CD14-positive monocyte (primary cell): ENCODE measurements at regions not wholly inside any gene's neighbourhood (a gene's known extent, or its start where the extent isn't known, plus 50 kb on each side); places are given as distances from the start of the nearest gene placed in this dataset.
A peak's percentile ranks its signal among the peaks of the same experiment; 100 is the strongest.

ENCODE experiments used
- DNase-seq, 3 donors: peaks; one replicate each; pipeline ENCODE4 v3.0.0-alpha.2; 2011 to 2022
- H2AFZ ChIP-seq: 2 replicates; pipeline ENCODE4 v1.6.0; 2012; ENCODE audit warnings: mild to moderate bottlenecking, low read depth, low read length, inconsistent platforms; ENCODE audit not compliant: insufficient read depth, poor library complexity, severe bottlenecking
- H3K27ac ChIP-seq, 2 donors: 1 replicate in 1 of 2; 2 replicates in 1 of 2; pipeline ENCODE4 v1.5.1; 2012 to 2013; ENCODE audit warnings: low read length in 2 of 2, control low read depth in 1 of 2, inconsistent platforms in 1 of 2, low read depth in 1 of 2, mild to moderate bottlenecking in 1 of 2
- H3K27me3 ChIP-seq, 2 donors: one replicate each; pipeline versions ENCODE4 v1.6.0 to v1.6.1; 2011 to 2013; ENCODE audit warnings: low read length in 2 of 2; ENCODE audit not compliant: control insufficient read depth in 2 of 2, insufficient read depth in 2 of 2
- H3K36me3 ChIP-seq, 2 donors: replicated peaks in 1 of 2; 1 replicate in 1 of 2; 2 replicates in 1 of 2; pipeline versions ENCODE4 v1.5.1 to v1.6.1; 2012 to 2013; ENCODE audit warnings: low read length in 2 of 2, control low read depth in 1 of 2, inconsistent platforms in 1 of 2, mild to moderate bottlenecking in 1 of 2; ENCODE audit not compliant: insufficient read depth in 2 of 2, control insufficient read depth in 1 of 2
- H3K4me1 ChIP-seq, 2 donors: 1 replicate in 1 of 2; 2 replicates in 1 of 2; pipeline versions ENCODE4 v1.5.1 to v1.6.1; 2012 to 2013; ENCODE audit warnings: low read length in 2 of 2, control low read depth in 1 of 2, inconsistent platforms in 1 of 2, mild to moderate bottlenecking in 1 of 2, moderate library complexity in 1 of 2; ENCODE audit not compliant: insufficient read depth in 2 of 2, control insufficient read depth in 1 of 2
- H3K4me2 ChIP-seq: replicated peaks from 2 replicates; pipeline ENCODE3; 2012; ENCODE audit warnings: low read length, moderate library complexity, mild to moderate bottlenecking; ENCODE audit not compliant: poor library complexity, severe bottlenecking; ENCODE audit errors: extremely low read depth
- H3K4me3 ChIP-seq, 3 experiments: fragments of 200-600 bp in 1 of 3; sonication (generic) in 1 of 3; replicated peaks in 1 of 3; 1 replicate in 2 of 3; 2 replicates in 1 of 3; pipeline ENCODE4 v1.5.1; 2011 to 2013; ENCODE audit warnings: low read length in 3 of 3, mild to moderate bottlenecking in 3 of 3, control low read depth in 2 of 3, low read depth in 2 of 3, inconsistent platforms in 1 of 3, moderate library complexity in 1 of 3
- H3K79me2 ChIP-seq: 2 replicates; pipeline ENCODE4 v1.6.0; 2012; ENCODE audit warnings: mild to moderate bottlenecking, control low read depth, inconsistent platforms, low read length, moderate library complexity; ENCODE audit not compliant: insufficient read depth
- H3K9ac ChIP-seq: 2 replicates; pipeline ENCODE4 v1.6.0; 2017; ENCODE audit warnings: low read length, mild to moderate bottlenecking; ENCODE audit not compliant: insufficient read depth, poor library complexity, severe bottlenecking
- H3K9me3 ChIP-seq, 2 donors: replicated peaks in 1 of 2; 1 replicate in 1 of 2; 2 replicates in 1 of 2; pipeline versions ENCODE4 v1.5.1 to v1.6.1; 2012 to 2013; ENCODE audit warnings: low read length in 2 of 2, control low read depth in 1 of 2; ENCODE audit not compliant: control insufficient read depth in 1 of 2, insufficient read depth in 1 of 2
- H4K20me1 ChIP-seq: 2 replicates; pipeline ENCODE4 v1.6.0; 2012; ENCODE audit warnings: mild to moderate bottlenecking, low read length, control low read depth, moderate library complexity; ENCODE audit not compliant: insufficient read depth
- H3K27ac Mint-ChIP-seq, 7 donors: one replicate each; pipeline ENCODE4 v1.8.0; 2020; ENCODE audit warnings: mild to moderate bottlenecking in 7 of 7, mixed read lengths in 7 of 7, moderate library complexity in 6 of 7, inconsistent platforms in 2 of 7
- H3K27me3 Mint-ChIP-seq, 3 donors: one replicate each; pipeline ENCODE4 v1.8.0; 2021 to 2022; ENCODE audit warnings: low read depth in 3 of 3, mild to moderate bottlenecking in 3 of 3, mixed read lengths in 3 of 3, moderate library complexity in 3 of 3, inconsistent platforms in 1 of 3
- H3K36me3 Mint-ChIP-seq, 2 donors: one replicate each; pipeline ENCODE4 v1.8.0; 2020; ENCODE audit warnings: mixed read lengths in 2 of 2, inconsistent platforms in 1 of 2, mild to moderate bottlenecking in 1 of 2
- H3K4me1 Mint-ChIP-seq: one replicate; pipeline ENCODE4 v1.8.0; 2020; ENCODE audit warnings: mild to moderate bottlenecking, mixed read lengths
- H3K4me3 Mint-ChIP-seq, 2 donors: one replicate each; pipeline ENCODE4 v1.8.0; 2020; ENCODE audit warnings: mild to moderate bottlenecking in 2 of 2, mixed read lengths in 2 of 2, moderate library complexity in 1 of 2
- H3K9me3 Mint-ChIP-seq, 7 donors: one replicate each; pipeline ENCODE4 v1.8.0; 2020 to 2022; ENCODE audit warnings: mixed read lengths in 7 of 7, mild to moderate bottlenecking in 6 of 7, moderate library complexity in 6 of 7, inconsistent platforms in 2 of 7
- WGBS: methylation state at CpG from one replicate; pipeline ENCODE4 v1.1.5; 2013; ENCODE audit warnings: missing lambda C conversion rate; ENCODE audit not compliant: insufficient coverage; 5-methylcytosine and 5-hydroxymethylcytosine counted together
- intact Hi-C, 2 donors: fragments of 100-400 bp; cut with micrococcal nuclease; formaldehyde crosslinking; loops; one replicate each; pipeline versions ENCODE4 v1.15.0 to v1.15.1; 2023
- TF ChIP-seq, protein P1 (sequence below): fragments of 200-600 bp; IDR thresholded peaks from one replicate; pipeline ENCODE4 v1.8.0; 2022; ENCODE audit warnings: antibody characterized with exemption, mild to moderate bottlenecking

DNA sequence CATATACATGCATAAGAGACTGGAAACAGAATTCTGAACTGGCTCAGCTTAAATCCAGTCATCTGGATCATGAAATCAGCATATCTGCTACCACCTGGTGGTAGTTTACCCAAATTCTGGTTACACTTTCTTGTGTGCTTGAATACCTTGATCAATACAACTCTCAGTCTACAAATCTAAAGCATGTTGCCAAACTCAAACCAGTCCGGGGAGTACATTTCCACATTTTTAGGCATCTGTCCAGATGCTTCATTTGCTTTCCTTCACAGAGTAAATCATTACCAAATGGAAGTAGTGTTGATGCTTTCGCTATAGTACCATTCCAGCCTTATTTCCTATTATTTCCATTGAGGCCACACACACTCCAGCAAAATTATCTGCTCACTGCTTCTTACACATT, 126.4 kb downstream of the P2RY1 start:
- H3K36me3 Mint-ChIP-seq = no peaks in the 10 kb centered on the region
- DNase-seq = peak in 1 of 3 donors; percentile 5
- no peaks in the 10 kb centered on the region for H3K36me3 ChIP-seq
- no peak overlapping the region for H3K4me2 ChIP-seq
- peaks cover 0 to 2% (median 0%) of the 10 kb centered on the region in 3 donors for H3K27me3 Mint-ChIP-seq
- intact Hi-C loops = no loop called here
- no peak overlapping the region for H3K9ac ChIP-seq
- no peak overlapping the region for H3K4me3 ChIP-seq
- TF ChIP-seq, protein P1, sequence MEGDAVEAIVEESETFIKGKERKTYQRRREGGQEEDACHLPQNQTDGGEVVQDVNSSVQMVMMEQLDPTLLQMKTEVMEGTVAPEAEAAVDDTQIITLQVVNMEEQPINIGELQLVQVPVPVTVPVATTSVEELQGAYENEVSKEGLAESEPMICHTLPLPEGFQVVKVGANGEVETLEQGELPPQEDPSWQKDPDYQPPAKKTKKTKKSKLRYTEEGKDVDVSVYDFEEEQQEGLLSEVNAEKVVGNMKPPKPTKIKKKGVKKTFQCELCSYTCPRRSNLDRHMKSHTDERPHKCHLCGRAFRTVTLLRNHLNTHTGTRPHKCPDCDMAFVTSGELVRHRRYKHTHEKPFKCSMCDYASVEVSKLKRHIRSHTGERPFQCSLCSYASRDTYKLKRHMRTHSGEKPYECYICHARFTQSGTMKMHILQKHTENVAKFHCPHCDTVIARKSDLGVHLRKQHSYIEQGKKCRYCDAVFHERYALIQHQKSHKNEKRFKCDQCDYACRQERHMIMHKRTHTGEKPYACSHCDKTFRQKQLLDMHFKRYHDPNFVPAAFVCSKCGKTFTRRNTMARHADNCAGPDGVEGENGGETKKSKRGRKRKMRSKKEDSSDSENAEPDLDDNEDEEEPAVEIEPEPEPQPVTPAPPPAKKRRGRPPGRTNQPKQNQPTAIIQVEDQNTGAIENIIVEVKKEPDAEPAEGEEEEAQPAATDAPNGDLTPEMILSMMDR = no peak
- peaks cover 14% of the 10 kb centered on the region for H3K4me1 Mint-ChIP-seq
- H2AFZ ChIP-seq = no peak overlapping the region
- peaks cover 8 to 9% of the 10 kb centered on the region in 2 donors for H3K4me1 ChIP-seq
- no peak overlapping the region for H3K27ac Mint-ChIP-seq
- H3K9me3 ChIP-seq = peaks cover 0 to 4% of the 10 kb centered on the region in 2 donors
- H3K27me3 ChIP-seq = no peaks in the 10 kb centered on the region
- no CpG with 5 or more reads among the region's 2 CpGs for WGBS
- no peaks in the 10 kb centered on the region for H3K79me2 ChIP-seq
- no peak overlapping the region for H3K27ac ChIP-seq
- H3K4me3 Mint-ChIP-seq = no peak overlapping the region
- H3K9me3 Mint-ChIP-seq = peaks cover 0 to 5% (median 2%) of the 10 kb centered on the region in 7 donors
- H4K20me1 ChIP-seq = no peaks in the 10 kb centered on the region

DNA sequence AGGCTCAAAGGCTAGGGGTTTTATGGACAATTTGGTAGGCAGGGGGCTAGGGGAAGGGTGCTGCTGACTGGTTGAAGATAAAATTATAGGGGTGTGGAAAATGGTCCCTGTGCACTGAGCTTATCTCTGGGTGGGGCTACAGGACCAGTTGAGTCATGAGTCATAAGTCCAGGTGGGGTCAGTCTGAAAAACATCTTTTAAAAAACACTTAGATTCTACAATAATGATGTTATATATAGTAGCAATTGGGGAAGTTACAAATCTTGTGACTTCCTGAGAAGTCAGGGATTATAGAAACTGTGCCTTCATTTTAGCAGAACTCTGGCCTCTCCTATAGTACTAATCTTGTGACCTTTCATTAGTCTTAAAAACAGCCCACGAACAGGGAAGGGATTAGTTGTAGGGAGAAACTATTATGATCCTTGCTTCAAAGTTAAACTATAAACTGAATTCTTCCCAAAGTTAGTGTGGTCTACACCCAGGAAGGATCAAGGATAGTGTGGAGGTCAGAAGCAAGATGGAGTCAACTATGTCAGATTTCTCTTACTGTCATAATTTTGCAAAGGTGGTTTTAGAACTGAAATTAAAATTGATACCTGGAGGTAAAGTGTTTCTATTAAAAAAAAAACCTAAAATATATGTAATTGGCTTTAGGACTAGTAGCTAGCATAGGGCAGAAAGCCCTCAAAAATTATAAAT, 130.1 kb downstream of the P2RY1 start:
- Histone ChIP-seq H3K36me3 (no peaks in the 10 kb centered on the region), H2AFZ (no peak overlapping the region), H3K9ac (no peak overlapping the region), H3K79me2 (no peaks in the 10 kb centered on the region), H3K4me2 (no peak overlapping the region), H3K27ac (no peak overlapping the region), H3K27me3 (no peaks in the 10 kb centered on the region), H3K4me1 (peaks cover 8 to 9% of the 10 kb centered on the region in 2 donors), H4K20me1 (no peaks in the 10 kb centered on the region), H3K9me3 (peaks cover 0 to 4% of the 10 kb centered on the region in 2 donors), H3K4me3 (no peak overlapping the region)
- Mint-ChIP-seq H3K36me3 (no peaks in the 10 kb centered on the region), H3K4me1 (peaks cover 14% of the 10 kb centered on the region), H3K4me3 (no peak overlapping the region), H3K27me3 (peaks cover 0 to 2% (median 0%) of the 10 kb centered on the region in 3 donors), H3K9me3 (peaks cover 0 to 13% (median 2%) of the 10 kb centered on the region in 7 donors), H3K27ac (peak overlapping the region in 5 of 7 donors; percentile 0 to 81 (median 25))
- DNase-seq = peak; percentile 0 to 8 (median 5)
- intact Hi-C loops = no loop called here
- WGBS = no CpG with 5 or more reads among the region's 1 CpG
- TF ChIP-seq, protein P1 = no peak
